ENCODE measurements at regions not wholly inside any gene's neighbourhood (a gene's known extent, or its start where the extent isn't known, plus 50 kb on each side); places are given as distances from the start of the nearest gene placed in this dataset.

DNA sequence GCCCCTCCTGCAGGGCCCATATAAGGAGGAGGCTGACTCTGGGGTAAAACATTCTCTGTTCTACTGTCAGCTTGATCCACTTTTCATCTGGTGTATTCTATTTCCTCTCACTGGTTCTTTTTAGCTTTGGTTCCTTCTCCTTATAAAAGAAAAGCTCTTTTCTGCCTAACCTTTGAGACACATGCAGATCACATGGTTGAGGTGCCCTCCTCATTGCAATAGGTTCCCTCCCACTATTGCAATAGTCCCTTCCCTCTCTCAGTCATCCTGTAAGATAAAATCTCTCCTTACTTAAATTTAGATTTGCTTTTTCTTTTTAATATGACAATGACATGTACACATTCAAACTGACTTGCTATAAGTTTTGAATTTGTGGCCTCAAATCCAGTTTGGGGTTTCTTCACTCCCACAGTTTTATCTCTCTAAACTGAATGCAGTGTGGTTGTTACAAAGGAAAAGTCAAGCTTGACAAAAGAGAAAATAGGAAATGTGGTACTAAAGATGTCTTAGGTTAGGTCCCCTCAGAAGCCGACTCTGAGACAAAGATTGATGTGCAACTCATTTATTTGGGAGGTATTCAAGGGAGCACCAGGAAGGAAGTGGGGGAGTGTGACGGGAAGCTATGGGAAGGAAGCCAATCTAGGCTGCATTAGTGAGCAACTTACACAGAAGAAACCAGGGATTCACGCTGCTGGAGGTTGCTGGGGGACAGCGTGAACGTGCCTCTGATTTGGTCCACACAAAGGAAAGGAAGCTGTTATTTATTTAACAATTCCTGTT lies 127.6 kb upstream of the LINC00305 start:
- Histone ChIP-seq H4K20me1 (ENCODE audit: low read length) (no peaks in the 10 kb centered on the region), H3K27ac (ENCODE audit: low read length) (no peak overlapping the region), H2AFZ (ENCODE audit: low read length) (no peak overlapping the region), H3K9ac (ENCODE audit: low read length) (no peak overlapping the region), H3K4me3 (ENCODE audit: low read length) (no peak overlapping the region), H3K27me3 (ENCODE audit: low read length) (peaks cover 13% of the 10 kb centered on the region; the same call in 1 of the 2 replicates), H3K4me2 (ENCODE audit: low read length) (no peak overlapping the region), H3K36me3 (ENCODE audit: low read depth, low read length) (no peaks in the 10 kb centered on the region), H3K4me1 (ENCODE audit: insufficient read depth, low read length) (no peaks in the 10 kb centered on the region), H3K9me3 (ENCODE audit: low read length) (no peaks in the 10 kb centered on the region), H3F3A (ENCODE audit: low read length, unreplicated experiment) (no peaks in the 10 kb centered on the region), H3K79me2 (ENCODE audit: low read length) (no peaks in the 10 kb centered on the region), H3K9me2 (replicated peaks; ENCODE audit: low read length) (no peaks in the 10 kb centered on the region)
- no peak for DNase-seq
- TF ChIP-seq EZH2 (IDR thresholded peaks at IDR 0.05; ENCODE audit: low read length, unreplicated experiment), result no peak
- TF ChIP-seq EZH2phosphoT487 (IDR thresholded peaks at IDR 0.05; ENCODE audit: borderline replicate concordance, low read length), result no peak
- TF ChIP-seq, protein P1, sequence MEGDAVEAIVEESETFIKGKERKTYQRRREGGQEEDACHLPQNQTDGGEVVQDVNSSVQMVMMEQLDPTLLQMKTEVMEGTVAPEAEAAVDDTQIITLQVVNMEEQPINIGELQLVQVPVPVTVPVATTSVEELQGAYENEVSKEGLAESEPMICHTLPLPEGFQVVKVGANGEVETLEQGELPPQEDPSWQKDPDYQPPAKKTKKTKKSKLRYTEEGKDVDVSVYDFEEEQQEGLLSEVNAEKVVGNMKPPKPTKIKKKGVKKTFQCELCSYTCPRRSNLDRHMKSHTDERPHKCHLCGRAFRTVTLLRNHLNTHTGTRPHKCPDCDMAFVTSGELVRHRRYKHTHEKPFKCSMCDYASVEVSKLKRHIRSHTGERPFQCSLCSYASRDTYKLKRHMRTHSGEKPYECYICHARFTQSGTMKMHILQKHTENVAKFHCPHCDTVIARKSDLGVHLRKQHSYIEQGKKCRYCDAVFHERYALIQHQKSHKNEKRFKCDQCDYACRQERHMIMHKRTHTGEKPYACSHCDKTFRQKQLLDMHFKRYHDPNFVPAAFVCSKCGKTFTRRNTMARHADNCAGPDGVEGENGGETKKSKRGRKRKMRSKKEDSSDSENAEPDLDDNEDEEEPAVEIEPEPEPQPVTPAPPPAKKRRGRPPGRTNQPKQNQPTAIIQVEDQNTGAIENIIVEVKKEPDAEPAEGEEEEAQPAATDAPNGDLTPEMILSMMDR (conservative IDR thresholded peaks at IDR 0.05; ENCODE audit: low read depth, low read length), result no peak
- POLR2A ChIA-PET (ENCODE audit: unreplicated experiment), result no interaction called here
- CTCF ChIA-PET, result no interaction called here
- no TSS peak for BruUV-seq (replicated peaks)
- no peak for ATAC-seq
- intact Hi-C loops (cut with micrococcal nuclease), result no loop called here

DNA sequence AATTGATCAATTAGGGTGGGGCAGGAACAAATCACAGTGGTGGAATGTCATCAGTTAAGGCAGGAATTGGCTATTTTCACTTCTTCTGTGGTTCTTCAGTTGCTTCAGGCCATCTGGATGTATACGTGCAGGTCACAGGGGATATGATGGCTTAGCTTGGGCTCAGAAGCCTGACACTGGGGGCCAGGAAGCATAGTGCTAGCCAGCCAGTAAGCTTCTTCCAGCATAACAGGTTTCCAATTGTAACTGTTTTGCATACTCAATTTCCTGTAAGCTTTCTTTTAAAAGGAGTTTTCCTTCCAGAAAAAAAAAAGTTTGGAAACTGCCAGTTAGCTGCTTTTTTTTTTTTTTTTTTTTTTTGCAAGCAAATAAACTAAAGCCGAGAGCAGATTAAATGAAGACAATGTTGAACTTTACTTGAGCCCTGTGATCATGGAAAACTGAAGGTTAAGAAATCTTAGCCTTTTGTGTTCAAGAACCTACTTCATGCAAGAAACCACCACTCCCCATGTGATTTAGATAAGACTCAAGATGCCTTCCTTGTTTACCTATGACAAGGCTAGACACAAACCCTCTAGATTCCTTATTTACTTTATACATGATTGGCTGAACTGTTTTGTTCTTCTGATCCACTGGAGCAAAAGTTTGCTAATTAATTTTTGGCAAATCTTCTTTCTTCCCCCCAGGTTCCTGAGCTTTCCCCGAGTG lies 126.9 kb upstream of the LINC00305 start:
- Histone ChIP-seq H3K9ac (ENCODE audit: low read length) (no peak overlapping the region), H3K9me3 (ENCODE audit: low read length) (no peaks in the 10 kb centered on the region), H3K4me3 (ENCODE audit: low read length) (no peak overlapping the region), H3F3A (ENCODE audit: low read length, unreplicated experiment) (no peaks in the 10 kb centered on the region), H3K9me2 (replicated peaks; ENCODE audit: low read length) (no peaks in the 10 kb centered on the region), H3K4me1 (ENCODE audit: insufficient read depth, low read length) (no peaks in the 10 kb centered on the region), H3K27ac (ENCODE audit: low read length) (no peak overlapping the region), H3K36me3 (ENCODE audit: low read depth, low read length) (no peaks in the 10 kb centered on the region), H2AFZ (ENCODE audit: low read length) (no peak overlapping the region), H3K27me3 (ENCODE audit: low read length) (peaks cover 13% of the 10 kb centered on the region; the same call in 1 of the 2 replicates), H3K79me2 (ENCODE audit: low read length) (no peaks in the 10 kb centered on the region), H4K20me1 (ENCODE audit: low read length) (no peaks in the 10 kb centered on the region), H3K4me2 (ENCODE audit: low read length) (no peak overlapping the region)
- TF ChIP-seq, protein P1 (conservative IDR thresholded peaks at IDR 0.05; ENCODE audit: low read depth, low read length), result no peak
- TF ChIP-seq EZH2 (IDR thresholded peaks at IDR 0.05; ENCODE audit: low read length, unreplicated experiment) (no peak), EZH2phosphoT487 (IDR thresholded peaks at IDR 0.05; ENCODE audit: borderline replicate concordance, low read length) (no peak)
- ATAC-seq (no peak), DNase-seq (no peak)
- ChIA-PET POLR2A (ENCODE audit: unreplicated experiment) (no interaction called here), CTCF (no interaction called here)
- intact Hi-C loops (cut with micrococcal nuclease), result no loop called here
- BruUV-seq (replicated peaks), result no TSS peak

DNA sequence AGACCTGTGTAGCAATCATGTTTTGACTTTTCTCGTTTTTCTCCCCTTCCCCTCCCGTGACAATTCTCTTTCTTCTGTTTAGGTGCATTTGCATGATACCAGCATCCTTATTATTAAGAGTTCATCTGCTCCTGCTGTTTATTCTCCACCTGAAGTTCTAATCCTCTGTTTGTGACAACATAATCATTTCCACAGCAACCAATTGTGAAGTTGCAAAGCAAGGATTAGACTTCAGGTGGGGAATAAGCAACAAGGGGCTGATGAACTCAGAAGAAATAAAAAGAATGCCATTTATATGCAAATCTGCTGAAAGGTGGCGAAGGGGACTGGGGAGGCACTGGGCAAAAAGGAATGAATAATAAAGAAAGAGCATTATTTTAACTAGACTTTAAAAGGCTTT lies 124.8 kb upstream of the LINC00305 start:
- H3K9ac ChIP-seq (ENCODE audit: low read length), result no peak overlapping the region
- H3K4me1 ChIP-seq (ENCODE audit: insufficient read depth, low read length), result no peaks in the 10 kb centered on the region
- no peak overlapping the region for H2AFZ ChIP-seq (ENCODE audit: low read length)
- no peaks in the 10 kb centered on the region for H3K79me2 ChIP-seq (ENCODE audit: low read length)
- no TSS peak for BruUV-seq (replicated peaks)
- ATAC-seq (no peak), DNase-seq (no peak)
- no peaks in the 10 kb centered on the region for H3K9me2 ChIP-seq (replicated peaks; ENCODE audit: low read length)
- CTCF ChIA-PET, result no interaction called here
- H3K9me3 ChIP-seq (ENCODE audit: low read length), result no peaks in the 10 kb centered on the region
- TF ChIP-seq, protein P1 (conservative IDR thresholded peaks at IDR 0.05; ENCODE audit: low read depth, low read length), result no peak
- no peak for TF ChIP-seq EZH2phosphoT487 (IDR thresholded peaks at IDR 0.05; ENCODE audit: borderline replicate concordance, low read length)
- no peak for TF ChIP-seq EZH2 (IDR thresholded peaks at IDR 0.05; ENCODE audit: low read length, unreplicated experiment)
- H3K4me2 ChIP-seq (ENCODE audit: low read length), result no peak overlapping the region
- no peaks in the 10 kb centered on the region for H3K36me3 ChIP-seq (ENCODE audit: low read depth, low read length)
- POLR2A ChIA-PET (ENCODE audit: unreplicated experiment), result no interaction called here
- no peak overlapping the region for H3K4me3 ChIP-seq (ENCODE audit: low read length)
- H3K27ac ChIP-seq (ENCODE audit: low read length), result no peak overlapping the region
- H3K27me3 ChIP-seq (ENCODE audit: low read length), result peaks cover 13% of the 10 kb centered on the region; the same call in 1 of the 2 replicates
- no peaks in the 10 kb centered on the region for H3F3A ChIP-seq (ENCODE audit: low read length, unreplicated experiment)
- intact Hi-C loops (cut with micrococcal nuclease), result no loop called here
- no peaks in the 10 kb centered on the region for H4K20me1 ChIP-seq (ENCODE audit: low read length)

Data from PC-3 (cell line).